GM19372 (cell line): ENCODE measurements at regions not wholly inside any gene's neighbourhood (a gene's known extent, or its start where the extent isn't known, plus 50 kb on each side); places are given as distances from the start of the nearest gene placed in this dataset.

ENCODE experiments used
- ATAC-seq: cut with Tn5 transposase; IDR thresholded peaks from one replicate; pipeline ENCODE4 v1.9.1; 2021; ENCODE audit warnings: mild to moderate bottlenecking, low read depth, moderate library complexity; ENCODE audit not compliant: unreplicated experiment

- ATAC-seq, result no peak
These were observed 510.2 kb downstream of the RPS24 start for GRCh38 chr10:78543749-78544362.

- no peak for ATAC-seq
These were observed 510.9 kb downstream of the RPS24 start for GRCh38 chr10:78544423-78545090.

GRCh38 chr10:78545756-78546155 lies 512.1 kb downstream of the RPS24 start:
- no peak for ATAC-seq

DNA sequence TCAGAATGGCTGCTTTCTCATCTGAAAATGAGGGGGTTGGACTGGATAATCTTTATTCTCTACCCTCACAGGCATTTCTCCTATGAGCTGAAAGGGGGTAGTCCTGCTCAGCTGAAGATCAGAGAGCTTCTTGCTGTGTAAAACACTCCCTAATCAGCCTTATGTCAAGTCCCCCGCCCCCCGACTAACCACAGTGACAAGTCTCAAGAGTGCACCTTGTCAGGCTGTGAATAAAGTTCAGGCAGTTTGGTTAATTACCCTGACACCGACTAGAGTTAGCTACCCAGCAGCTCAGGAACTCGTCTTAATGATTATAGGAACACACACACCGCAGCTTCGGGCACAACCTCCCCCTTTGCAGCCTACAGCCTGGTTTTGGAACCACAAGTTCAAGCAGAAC lies 513.7 kb downstream of the RPS24 start:
- ATAC-seq, result no peak

- ATAC-seq, result no peak
These were observed 514.2 kb downstream of the RPS24 start for GRCh38 chr10:78547905-78548304.

DNA sequence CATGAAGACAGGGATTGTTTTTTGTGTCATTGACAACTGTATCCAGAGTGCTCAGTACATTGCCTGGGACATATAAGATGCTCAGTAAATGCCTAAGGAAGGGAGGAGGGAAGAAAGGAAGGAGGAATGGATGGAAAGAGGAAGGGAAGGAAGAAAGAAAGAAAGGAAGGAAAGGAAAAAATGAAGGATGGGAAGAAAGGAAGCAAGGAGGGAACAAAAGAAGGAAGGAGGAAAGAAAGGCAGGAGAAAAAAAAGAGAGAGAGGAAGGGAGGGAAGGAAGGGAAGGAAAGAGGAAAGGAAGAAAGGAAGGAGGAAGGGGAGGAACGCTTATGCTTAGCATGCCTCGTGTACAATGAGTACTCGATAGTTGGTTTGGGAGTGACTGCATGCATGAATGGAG lies 514.7 kb downstream of the RPS24 start:
- ATAC-seq, result no peak

DNA sequence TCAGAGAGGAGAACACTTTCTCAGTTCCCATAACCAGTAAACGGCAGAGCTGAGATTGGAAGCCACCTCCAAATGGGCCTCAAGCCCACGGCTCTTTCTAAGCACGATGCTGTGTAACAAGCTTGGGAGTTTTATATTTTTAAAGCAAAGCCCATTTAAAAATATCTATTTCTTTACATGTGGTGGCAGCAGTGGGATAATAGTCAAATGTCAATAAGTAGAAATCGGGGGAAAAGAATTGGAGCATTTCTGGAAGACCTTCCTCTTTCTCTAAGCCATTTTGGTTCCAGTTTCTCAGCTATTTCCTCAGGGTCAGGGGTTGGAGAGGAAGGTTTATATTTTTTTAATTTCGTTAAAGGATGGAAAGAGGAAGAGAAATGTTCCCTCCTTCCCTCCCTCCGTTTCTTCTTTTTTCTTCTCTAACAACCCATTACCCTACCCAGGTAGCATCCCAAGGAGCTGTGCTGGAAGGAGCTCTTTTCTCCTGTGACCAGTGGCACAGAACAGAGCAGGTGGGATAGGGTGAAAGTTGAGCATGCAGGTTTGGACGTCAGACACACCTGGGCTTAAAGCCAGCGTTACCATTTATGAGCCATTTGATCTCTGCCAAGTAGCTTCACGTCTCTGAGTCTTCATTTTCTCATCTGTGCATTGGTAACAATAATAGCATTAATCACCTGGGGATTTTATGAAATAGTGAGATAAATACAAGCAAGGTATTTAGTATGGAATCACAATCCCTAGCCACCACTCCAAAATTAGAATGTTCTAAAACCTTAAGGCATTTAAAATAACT lies 515.7 kb downstream of the RPS24 start:
- ATAC-seq, result no peak

- ATAC-seq, result no peak
These were observed 516.4 kb downstream of the RPS24 start for GRCh38 chr10:78550090-78550489.

DNA sequence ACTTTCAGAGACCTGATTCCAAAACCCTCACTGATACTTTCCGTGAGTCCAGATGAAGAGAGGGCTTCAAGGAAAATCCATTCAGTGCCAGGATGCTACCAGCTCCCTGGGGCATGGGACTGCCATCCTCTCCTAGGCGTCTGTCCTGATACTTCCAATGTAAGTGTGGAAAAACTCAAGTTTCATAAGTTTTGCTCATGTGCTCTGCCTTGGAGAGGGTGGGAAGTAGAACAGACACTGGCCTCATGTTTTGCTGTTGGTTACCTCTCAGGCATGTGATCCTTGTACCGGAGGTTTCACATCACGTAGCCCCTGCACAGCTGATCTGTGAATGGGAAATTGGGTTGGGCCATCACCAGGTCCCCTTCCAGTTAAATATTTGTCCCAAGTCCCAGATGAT lies 517.1 kb downstream of the RPS24 start:
- no peak for ATAC-seq

- ATAC-seq, result no peak
These were observed 517.4 kb upstream of the ZMIZ1 start for GRCh38 chr10:78551184-78552005.

DNA sequence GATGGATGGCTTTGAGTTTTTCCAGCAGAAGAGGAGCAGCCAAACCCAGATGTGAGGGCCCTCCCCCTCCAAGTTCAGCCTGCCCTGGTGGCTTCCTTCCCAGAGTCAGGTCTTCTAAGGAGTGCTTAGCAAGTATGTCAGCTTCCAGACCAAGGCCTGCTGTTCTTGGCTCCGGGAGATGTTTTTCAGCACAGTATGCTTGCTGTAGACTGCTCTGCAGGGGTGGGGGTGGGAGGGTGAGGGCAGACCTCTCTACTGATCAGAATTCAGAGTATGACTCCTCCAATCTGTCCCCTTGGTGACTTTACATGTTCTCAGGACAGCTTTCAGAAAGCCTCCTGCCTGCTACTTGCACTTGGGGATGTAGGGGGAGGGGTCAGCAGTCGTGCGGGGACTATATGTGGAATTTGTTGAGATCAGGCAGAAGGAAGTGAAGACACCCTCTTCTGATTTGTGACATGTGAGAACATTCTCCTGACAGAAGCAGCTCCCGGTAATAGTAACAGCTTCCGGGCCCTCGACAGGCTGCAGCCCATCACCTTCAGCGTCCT lies 516.4 kb upstream of the ZMIZ1 start:
- no peak for ATAC-seq

DNA sequence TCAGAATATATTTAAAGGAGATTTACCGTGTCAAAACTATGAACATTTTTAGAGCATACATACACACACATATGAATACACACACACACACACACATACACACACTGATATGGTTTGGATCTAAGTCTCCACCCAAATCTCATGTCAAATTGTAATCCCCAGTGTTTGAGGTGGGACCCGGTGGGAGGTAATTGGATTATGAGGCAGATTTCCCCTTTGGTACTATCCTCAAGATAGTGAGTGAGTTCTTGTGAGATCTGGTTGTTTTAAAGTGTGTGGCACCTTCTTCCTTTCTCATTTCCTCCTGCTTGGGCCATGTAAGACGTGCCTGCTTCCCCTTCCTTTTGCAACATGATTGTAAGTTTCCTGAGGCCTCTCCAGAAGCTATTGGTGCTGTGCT lies 515.0 kb upstream of the ZMIZ1 start:
- ATAC-seq, result no peak

GRCh38 chr10:78555128-78555527 lies 513.6 kb upstream of the ZMIZ1 start:
- ATAC-seq, result no peak

DNA sequence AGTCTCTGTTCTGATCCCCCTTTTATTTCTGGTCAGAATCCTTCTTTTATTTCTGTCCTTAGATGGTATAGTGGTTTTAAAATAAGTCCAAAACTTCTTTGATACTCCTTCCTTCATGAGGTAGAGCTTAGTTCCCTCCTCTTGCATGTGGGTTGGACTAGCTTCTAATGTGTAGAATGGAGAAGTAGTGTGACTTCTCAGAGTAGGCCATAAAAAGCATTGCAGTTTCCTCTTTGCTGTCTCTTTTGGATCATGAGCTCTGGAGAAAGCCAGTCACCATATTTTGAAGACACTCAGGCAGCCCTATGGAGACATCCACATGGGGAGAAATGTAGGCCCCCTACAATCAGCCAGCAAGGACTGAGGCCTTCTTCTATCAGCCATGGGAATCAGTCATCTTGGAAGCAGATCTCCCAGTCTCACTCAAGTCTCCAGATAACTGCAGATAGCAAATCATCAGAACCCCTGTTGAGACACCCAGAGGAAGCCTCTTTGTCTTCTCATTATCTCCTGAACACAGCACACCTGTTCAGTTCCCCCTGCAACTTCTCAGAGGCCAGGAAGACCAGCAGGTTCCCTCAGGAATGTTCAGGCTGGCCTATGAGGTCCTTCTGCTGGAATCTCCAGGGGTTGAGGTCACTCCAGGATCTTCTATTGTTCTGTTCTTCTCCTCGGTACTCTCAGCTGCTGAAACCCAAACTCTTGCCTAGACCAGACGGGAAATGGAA lies 511.9 kb upstream of the ZMIZ1 start:
- ATAC-seq, result no peak

- ATAC-seq, result no peak
These were observed 511.3 kb upstream of the ZMIZ1 start for GRCh38 chr10:78557433-78557925.

DNA sequence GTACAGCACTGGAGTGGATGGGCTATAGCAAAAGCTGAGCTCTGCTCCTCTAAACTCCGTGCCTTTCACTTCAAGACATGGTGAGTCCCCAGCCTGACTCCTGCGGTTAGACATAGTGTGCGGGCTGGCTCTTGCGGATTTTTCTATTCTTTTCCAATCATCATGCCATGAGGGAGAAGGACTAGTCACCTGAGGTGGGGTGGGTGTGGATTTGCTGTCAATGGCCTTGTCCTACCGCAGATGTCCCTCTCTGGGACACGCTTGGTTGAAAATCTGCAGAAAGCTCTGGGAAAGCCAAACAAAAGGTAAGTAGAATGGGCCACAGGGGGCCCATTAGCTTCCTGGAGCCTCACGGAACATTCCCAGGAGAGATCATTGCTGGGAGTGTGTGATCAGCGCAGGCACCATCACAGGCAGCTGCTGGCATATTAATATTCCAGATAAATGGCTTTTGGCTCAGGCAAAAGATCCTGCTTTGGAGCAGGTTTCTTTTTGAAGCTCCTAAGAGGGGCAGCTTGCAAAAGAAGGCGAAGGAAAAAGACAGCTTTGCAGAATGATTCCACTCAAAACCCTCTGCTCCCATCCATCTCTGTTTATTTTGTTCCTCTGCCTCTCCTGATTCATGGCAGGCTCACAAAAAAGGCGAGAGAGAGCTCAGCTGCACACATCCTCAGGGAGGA lies 509.0 kb upstream of the ZMIZ1 start:
- ATAC-seq, result no peak

- ATAC-seq, result no peak
These were observed 508.5 kb upstream of the ZMIZ1 start for GRCh38 chr10:78560341-78560688.

- no peak for ATAC-seq
These were observed 505.5 kb upstream of the ZMIZ1 start for GRCh38 chr10:78563314-78563713.

GRCh38 chr10:78565841-78566240 lies 502.9 kb upstream of the ZMIZ1 start:
- ATAC-seq, result no peak
